ENCODE measurements at regions not wholly inside any gene's neighbourhood (a gene's known extent, or its start where the extent isn't known, plus 50 kb on each side); places are given as distances from the start of the nearest gene placed in this dataset.

GRCh38 chr7:106353944-106354343 lies 69.2 kb upstream of the NAMPT start:
- H3K36me3 ChIP-seq (ENCODE audit: control insufficient read depth, insufficient read depth, low read length), result no peaks in the 10 kb centered on the region
- TF ChIP-seq, protein P1, sequence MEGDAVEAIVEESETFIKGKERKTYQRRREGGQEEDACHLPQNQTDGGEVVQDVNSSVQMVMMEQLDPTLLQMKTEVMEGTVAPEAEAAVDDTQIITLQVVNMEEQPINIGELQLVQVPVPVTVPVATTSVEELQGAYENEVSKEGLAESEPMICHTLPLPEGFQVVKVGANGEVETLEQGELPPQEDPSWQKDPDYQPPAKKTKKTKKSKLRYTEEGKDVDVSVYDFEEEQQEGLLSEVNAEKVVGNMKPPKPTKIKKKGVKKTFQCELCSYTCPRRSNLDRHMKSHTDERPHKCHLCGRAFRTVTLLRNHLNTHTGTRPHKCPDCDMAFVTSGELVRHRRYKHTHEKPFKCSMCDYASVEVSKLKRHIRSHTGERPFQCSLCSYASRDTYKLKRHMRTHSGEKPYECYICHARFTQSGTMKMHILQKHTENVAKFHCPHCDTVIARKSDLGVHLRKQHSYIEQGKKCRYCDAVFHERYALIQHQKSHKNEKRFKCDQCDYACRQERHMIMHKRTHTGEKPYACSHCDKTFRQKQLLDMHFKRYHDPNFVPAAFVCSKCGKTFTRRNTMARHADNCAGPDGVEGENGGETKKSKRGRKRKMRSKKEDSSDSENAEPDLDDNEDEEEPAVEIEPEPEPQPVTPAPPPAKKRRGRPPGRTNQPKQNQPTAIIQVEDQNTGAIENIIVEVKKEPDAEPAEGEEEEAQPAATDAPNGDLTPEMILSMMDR (IDR thresholded peaks at IDR 0.05; ENCODE audit: insufficient read depth in 1 of 2, low read depth in 1 of 2, low read length in 1 of 2, severe bottlenecking in 1 of 2, unreplicated experiment in 1 of 2), result no peak
- ChIA-PET POLR2A (no interaction called here), CTCF (no interaction called here)
- H3K4me3 ChIP-seq (ENCODE audit: low read depth, low read length), result no peak overlapping the region
- no peaks in the 10 kb centered on the region for H3K9me3 Mint-ChIP-seq (ENCODE audit: unreplicated experiment)
- H3K4me1 Mint-ChIP-seq (ENCODE audit: low read depth, unreplicated experiment), result no peaks in the 10 kb centered on the region
- BruUV-seq (replicated peaks), result no TSS peak
- peaks cover 11% of the 10 kb centered on the region; the same call in 1 of the 2 replicates for H3K4me1 ChIP-seq
- H3K9me3 ChIP-seq, result peaks cover 4% of the 10 kb centered on the region; the same call in 1 of the 2 replicates
- no peak overlapping the region for H3K27ac Mint-ChIP-seq (ENCODE audit: unreplicated experiment)
- H3K27me3 Mint-ChIP-seq (ENCODE audit: insufficient read depth, unreplicated experiment), result peaks cover 4% of the 10 kb centered on the region
- intact Hi-C loops (cut with micrococcal nuclease; ENCODE audit: unreplicated experiment), result no loop called here
- no peak overlapping the region for H3K4me3 Mint-ChIP-seq (ENCODE audit: unreplicated experiment)
- H3K36me3 Mint-ChIP-seq (ENCODE audit: insufficient read depth, unreplicated experiment), result no peaks in the 10 kb centered on the region
- no peaks in the 10 kb centered on the region for H3K27me3 ChIP-seq (replicated peaks; ENCODE audit: control insufficient read depth, insufficient read depth, low read length)
- no peak for DNase-seq

DNA sequence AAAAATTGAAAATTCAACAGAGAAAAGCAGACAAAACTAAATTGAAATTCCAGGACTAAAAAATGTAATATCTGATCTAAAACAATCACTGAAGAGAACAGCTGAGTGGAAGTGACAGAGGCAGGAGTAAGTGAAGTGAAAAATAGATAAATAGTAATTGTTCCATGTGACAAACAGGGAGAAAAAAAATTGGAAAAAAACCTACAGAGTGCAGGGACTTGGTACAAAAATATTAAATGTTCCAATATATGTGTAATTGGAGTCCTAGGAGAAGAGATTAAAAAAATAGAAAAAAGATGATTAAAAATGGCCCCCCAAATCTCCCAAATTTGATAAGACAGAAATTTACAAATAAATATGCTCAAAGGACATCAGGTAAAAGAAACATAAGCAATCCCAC lies 63.4 kb upstream of the NAMPT start:
- H3K9me3 Mint-ChIP-seq (ENCODE audit: unreplicated experiment), result peaks cover 28% of the 10 kb centered on the region
- H3K4me3 Mint-ChIP-seq (ENCODE audit: unreplicated experiment), result no peak overlapping the region
- no peaks in the 10 kb centered on the region for H3K4me1 Mint-ChIP-seq (ENCODE audit: low read depth, unreplicated experiment)
- BruUV-seq (replicated peaks), result no TSS peak
- H3K27ac Mint-ChIP-seq (ENCODE audit: unreplicated experiment), result no peak overlapping the region
- Histone ChIP-seq H3K4me3 (ENCODE audit: low read depth, low read length) (no peak overlapping the region), H3K27me3 (replicated peaks; ENCODE audit: control insufficient read depth, insufficient read depth, low read length) (no peaks in the 10 kb centered on the region), H3K36me3 (ENCODE audit: control insufficient read depth, insufficient read depth, low read length) (no peaks in the 10 kb centered on the region), H3K9me3 (peaks cover 8% of the 10 kb centered on the region; the same call in 1 of the 2 replicates), H3K4me1 (no peaks in the 10 kb centered on the region)
- TF ChIP-seq, protein P1 (IDR thresholded peaks at IDR 0.05; ENCODE audit: insufficient read depth in 1 of 2, low read depth in 1 of 2, low read length in 1 of 2, severe bottlenecking in 1 of 2, unreplicated experiment in 1 of 2), result no peak
- H3K27me3 Mint-ChIP-seq (ENCODE audit: insufficient read depth, unreplicated experiment), result peaks cover 4% of the 10 kb centered on the region
- ChIA-PET POLR2A (no interaction called here), CTCF (no interaction called here)
- H3K36me3 Mint-ChIP-seq (ENCODE audit: insufficient read depth, unreplicated experiment), result no peaks in the 10 kb centered on the region
- no peak for DNase-seq
- intact Hi-C loops (cut with micrococcal nuclease; ENCODE audit: unreplicated experiment), result no loop called here

DNA sequence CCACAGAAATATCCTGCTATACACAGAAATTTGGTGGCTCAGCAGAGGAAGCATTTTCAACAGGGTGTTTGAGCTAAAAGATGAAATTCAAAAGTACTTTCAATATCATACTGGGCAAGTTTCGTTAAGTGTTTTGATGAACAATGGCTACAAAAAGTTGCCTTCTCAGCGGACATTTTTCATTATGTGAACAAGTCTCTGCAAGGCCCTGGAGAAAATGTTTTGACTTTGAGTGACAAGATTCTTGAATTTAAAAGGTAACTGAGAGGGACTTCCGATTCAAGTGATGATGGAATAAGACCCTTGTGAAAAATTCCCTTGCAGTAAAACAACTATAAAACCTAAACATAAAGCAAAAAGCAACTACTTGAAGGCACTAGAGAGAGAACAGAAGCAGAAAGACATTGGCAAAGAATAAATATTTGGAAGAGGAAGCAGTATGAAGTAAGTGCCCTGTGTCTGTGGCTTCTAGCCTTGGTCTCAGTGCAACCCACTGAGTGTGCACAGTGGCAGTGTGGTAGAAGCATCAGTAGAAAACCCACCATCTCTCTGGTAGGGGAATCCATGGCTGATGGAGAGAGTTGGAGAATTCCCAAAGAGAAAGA lies 62.5 kb upstream of the NAMPT start:
- H3K36me3 ChIP-seq (ENCODE audit: control insufficient read depth, insufficient read depth, low read length), result no peaks in the 10 kb centered on the region
- Mint-ChIP-seq H3K4me3 (ENCODE audit: unreplicated experiment) (no peak overlapping the region), H3K9me3 (ENCODE audit: unreplicated experiment) (peaks cover 35% of the 10 kb centered on the region), H3K4me1 (ENCODE audit: low read depth, unreplicated experiment) (no peaks in the 10 kb centered on the region), H3K36me3 (ENCODE audit: insufficient read depth, unreplicated experiment) (no peaks in the 10 kb centered on the region), H3K27me3 (ENCODE audit: insufficient read depth, unreplicated experiment) (peaks cover 4% of the 10 kb centered on the region), H3K27ac (ENCODE audit: unreplicated experiment) (no peak overlapping the region)
- intact Hi-C loops (cut with micrococcal nuclease; ENCODE audit: unreplicated experiment), result no loop called here
- no peak overlapping the region for H3K4me3 ChIP-seq (ENCODE audit: low read depth, low read length)
- CTCF ChIA-PET, result interaction anchor here (0.6 kb wide), 1 partner anchor 195 kb away, joined by 3 read pairs; no protein-coding TSS in a partner anchor
- DNase-seq, result no peak
- no TSS peak for BruUV-seq (replicated peaks)
- H3K9me3 ChIP-seq, result peaks cover 8% of the 10 kb centered on the region; the same call in 1 of the 2 replicates
- no peaks in the 10 kb centered on the region for H3K4me1 ChIP-seq
- POLR2A ChIA-PET, result no interaction called here
- TF ChIP-seq, protein P1 (IDR thresholded peaks at IDR 0.05; ENCODE audit: insufficient read depth in 1 of 2, low read depth in 1 of 2, low read length in 1 of 2, severe bottlenecking in 1 of 2, unreplicated experiment in 1 of 2), result no peak
- no peaks in the 10 kb centered on the region for H3K27me3 ChIP-seq (replicated peaks; ENCODE audit: control insufficient read depth, insufficient read depth, low read length)

Measured in Caco-2 (cell line).